Mesodermal cell (in vitro differentiated cells): ENCODE measurements at regions not wholly inside any gene's neighbourhood (a gene's known extent, or its start where the extent isn't known, plus 50 kb on each side); places are given as distances from the start of the nearest gene placed in this dataset.

Source experiments
- H3K27ac ChIP-seq: 2 replicates; pipeline ENCODE4 v1.7.0; 2013; ENCODE audit warnings: mild to moderate bottlenecking, low read depth, low read length, moderate library complexity; ENCODE audit not compliant: severe bottlenecking
- H3K36me3 ChIP-seq: 2 replicates; pipeline ENCODE4 v1.7.1; 2013; ENCODE audit warnings: mild to moderate bottlenecking, low read length, moderate library complexity; ENCODE audit not compliant: control insufficient read depth, insufficient read depth
- H3K4me1 ChIP-seq: one replicate; pipeline ENCODE4 v1.7.1; 2013; ENCODE audit warnings: mild to moderate bottlenecking, low read length; ENCODE audit not compliant: insufficient read depth, control insufficient read depth, poor library complexity, severe bottlenecking
- H3K4me3 ChIP-seq: 2 replicates; pipeline ENCODE4 v1.7.0; 2013; ENCODE audit warnings: low read length, control low read depth, mild to moderate bottlenecking; ENCODE audit not compliant: insufficient read depth, poor library complexity, severe bottlenecking; ENCODE audit errors: extremely low read depth
- H3K9me3 ChIP-seq: 2 replicates; pipeline ENCODE4 v1.7.1; 2013; ENCODE audit warnings: mild to moderate bottlenecking, low read length, moderate library complexity; ENCODE audit not compliant: control insufficient read depth
- WGBS, 2 experiments: methylation state at CpG; one replicate each; pipeline ENCODE4 v1.1.5; 2013; ENCODE audit warnings: missing lambda C conversion rate in 2 of 2; ENCODE audit not compliant: insufficient coverage in 2 of 2; 5-methylcytosine and 5-hydroxymethylcytosine counted together

GRCh38 chr5:111676926-111677415, 80.0 kb downstream of the NREP start:
- no peak overlapping the region for H3K27ac ChIP-seq
- no peaks in the 10 kb centered on the region for H3K4me1 ChIP-seq
- WGBS, 2 experiments, result 89 to 100% methylated on average over 2 of the region's 3 CpGs
- H3K4me3 ChIP-seq, result no peak overlapping the region
- no peaks in the 10 kb centered on the region for H3K36me3 ChIP-seq
- H3K9me3 ChIP-seq, result no peaks in the 10 kb centered on the region

DNA sequence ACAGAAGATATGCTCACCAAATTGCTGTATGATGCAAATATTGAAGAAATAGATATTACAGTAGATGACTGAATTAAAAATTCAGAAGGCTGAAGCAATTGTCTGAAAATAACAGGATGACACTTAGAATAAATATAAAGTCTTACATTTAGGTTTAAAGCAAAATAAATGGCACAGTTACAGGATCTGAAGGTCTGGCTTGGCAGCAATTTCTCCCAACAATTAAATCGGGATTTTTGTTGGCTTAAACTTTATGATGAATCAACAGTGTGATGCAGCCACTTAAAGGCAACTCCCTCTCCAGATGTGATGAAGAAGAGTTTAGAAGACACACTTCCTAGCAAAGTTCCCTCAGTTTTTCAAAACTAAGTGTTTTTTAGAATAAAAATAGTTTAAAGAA, 80.5 kb downstream of the NREP start:
- WGBS, 2 experiments, result no CpG with 5 or more reads among the region's 1 CpG
- H3K36me3 ChIP-seq, result no peaks in the 10 kb centered on the region
- H3K9me3 ChIP-seq, result no peaks in the 10 kb centered on the region
- H3K27ac ChIP-seq, result no peak overlapping the region
- no peak overlapping the region for H3K4me3 ChIP-seq
- H3K4me1 ChIP-seq, result no peaks in the 10 kb centered on the region

GRCh38 chr5:111675201-111675934, 81.6 kb downstream of the NREP start:
- H3K4me1 ChIP-seq, result no peaks in the 10 kb centered on the region
- no peaks in the 10 kb centered on the region for H3K36me3 ChIP-seq
- 60 to 86% methylated on average over 1 to 2 of the region's 2 CpGs for WGBS, 2 experiments
- no peaks in the 10 kb centered on the region for H3K9me3 ChIP-seq
- H3K27ac ChIP-seq, result no peak overlapping the region
- H3K4me3 ChIP-seq, result no peak overlapping the region

DNA sequence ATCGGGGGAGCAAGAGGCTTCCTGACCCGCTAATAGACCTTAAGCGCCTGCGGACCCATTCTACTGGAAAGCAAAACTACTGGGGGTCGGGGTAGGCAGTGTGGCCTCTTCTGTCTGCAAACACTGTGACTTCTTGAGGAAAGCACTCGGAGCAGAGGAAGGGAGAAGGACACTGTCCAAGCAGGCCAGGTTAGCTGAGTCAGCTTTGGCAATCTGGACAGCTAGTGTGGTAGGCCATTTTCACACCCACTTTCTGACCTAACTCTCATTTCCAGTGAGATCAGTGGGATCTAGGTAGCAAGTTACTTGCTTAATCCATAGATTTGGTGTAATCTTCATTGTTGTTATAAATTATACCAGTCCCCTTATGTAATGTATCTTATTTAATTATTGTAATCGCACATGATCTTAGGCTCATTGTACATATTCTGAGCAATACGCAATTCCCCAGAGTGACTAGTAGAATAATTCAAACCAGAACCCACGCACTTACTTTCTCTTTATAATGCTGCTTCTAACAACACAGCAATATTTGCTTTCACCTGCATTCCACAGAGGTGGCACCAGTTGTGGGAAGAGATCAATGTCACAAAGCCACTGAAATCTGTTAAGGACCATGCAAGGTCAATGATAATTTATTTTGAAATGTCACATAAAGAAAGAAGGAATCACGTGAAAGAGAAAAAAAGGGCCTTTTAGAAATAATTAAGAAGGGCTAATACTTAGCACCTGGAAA, 82.9 kb downstream of the NREP start:
- Histone ChIP-seq H3K4me1 (no peaks in the 10 kb centered on the region), H3K36me3 (no peaks in the 10 kb centered on the region), H3K27ac (no peak overlapping the region), H3K9me3 (no peaks in the 10 kb centered on the region), H3K4me3 (no peak overlapping the region)
- 98 to 100% methylated on average over 3 to 5 of the region's 10 CpGs for WGBS, 2 experiments

DNA sequence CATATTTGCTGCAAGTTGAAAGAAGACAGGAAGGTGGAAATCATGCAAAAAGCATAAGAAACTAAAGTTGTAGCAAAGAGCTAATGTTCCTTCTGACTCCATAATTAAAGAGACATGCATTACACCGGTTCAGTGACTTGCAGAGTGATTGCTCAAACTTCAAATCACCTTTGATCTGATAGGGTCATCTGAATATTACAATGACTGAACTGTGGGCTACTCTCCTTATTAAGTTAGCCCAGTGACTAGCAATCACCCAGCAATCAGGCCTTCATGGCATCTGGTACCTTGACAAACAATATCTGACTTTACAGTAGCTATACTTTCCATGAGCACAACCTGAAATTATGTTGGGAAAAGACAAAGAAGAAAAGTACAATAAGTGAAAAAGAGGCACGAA, 84.9 kb downstream of the NREP start:
- H3K4me3 ChIP-seq, result no peak overlapping the region
- no peaks in the 10 kb centered on the region for H3K9me3 ChIP-seq
- 94% methylated on average over 2 of the region's 2 CpGs; no CpG with 5 or more reads in 1 of the 2 experiments for WGBS, 2 experiments
- H3K36me3 ChIP-seq, result no peaks in the 10 kb centered on the region
- no peak overlapping the region for H3K27ac ChIP-seq
- H3K4me1 ChIP-seq, result peaks cover 2% of the 10 kb centered on the region

GRCh38 chr5:111670826-111671492, 86.0 kb downstream of the NREP start:
- Histone ChIP-seq H3K36me3 (no peaks in the 10 kb centered on the region), H3K4me3 (no peak overlapping the region), H3K4me1 (peaks cover 2% of the 10 kb centered on the region), H3K27ac (no peak overlapping the region), H3K9me3 (no peaks in the 10 kb centered on the region)
- WGBS, 2 experiments, result 43 to 50% methylated on average over 2 of the region's 3 CpGs

DNA sequence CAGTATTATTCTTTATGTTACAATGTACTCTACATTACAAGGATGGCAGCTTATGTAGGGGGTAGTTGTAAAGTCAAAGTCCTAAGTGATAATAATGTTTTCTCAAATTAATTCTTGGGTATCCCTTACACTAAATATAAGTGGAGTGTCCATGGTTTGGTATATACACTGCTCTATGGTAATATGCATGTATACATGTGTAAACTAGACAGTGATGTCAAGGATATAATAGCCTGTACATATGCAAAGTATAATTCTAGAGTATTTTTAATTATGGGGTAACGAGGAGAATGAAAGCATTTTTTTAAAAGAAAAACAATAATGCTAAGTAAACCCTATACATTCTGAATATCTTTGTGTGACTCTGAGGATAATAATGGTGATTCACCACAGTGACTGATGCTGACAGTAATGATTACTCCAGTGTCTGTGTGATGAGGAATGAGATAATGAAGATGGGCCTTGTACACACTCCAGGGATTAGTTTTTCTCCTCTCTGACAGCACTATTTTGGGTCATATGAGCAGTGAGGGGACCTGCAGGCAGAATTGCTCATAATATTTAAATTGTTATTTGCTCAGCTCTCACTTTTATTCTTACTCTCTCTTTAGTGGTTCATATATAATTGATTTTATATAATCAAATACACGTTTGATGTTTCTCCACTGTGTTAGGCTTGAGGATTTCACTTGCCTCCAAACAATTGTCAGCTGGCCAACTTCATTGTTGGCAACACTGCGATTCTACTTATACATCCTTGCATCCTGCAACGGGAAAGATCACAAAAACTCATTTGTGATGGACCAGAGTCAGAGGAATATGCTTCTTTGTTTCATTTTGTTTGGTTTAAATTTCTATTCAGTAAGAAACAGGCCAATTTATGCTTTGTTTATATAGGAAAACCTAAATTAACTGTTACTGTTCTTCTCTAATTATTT, 88.2 kb downstream of the NREP start:
- Histone ChIP-seq H3K4me3 (no peak overlapping the region), H3K4me1 (peaks cover 2% of the 10 kb centered on the region), H3K36me3 (no peaks in the 10 kb centered on the region), H3K27ac (no peak overlapping the region), H3K9me3 (no peaks in the 10 kb centered on the region)
- 90 to 100% methylated on average over 1 to 2 of the region's 4 CpGs for WGBS, 2 experiments

DNA sequence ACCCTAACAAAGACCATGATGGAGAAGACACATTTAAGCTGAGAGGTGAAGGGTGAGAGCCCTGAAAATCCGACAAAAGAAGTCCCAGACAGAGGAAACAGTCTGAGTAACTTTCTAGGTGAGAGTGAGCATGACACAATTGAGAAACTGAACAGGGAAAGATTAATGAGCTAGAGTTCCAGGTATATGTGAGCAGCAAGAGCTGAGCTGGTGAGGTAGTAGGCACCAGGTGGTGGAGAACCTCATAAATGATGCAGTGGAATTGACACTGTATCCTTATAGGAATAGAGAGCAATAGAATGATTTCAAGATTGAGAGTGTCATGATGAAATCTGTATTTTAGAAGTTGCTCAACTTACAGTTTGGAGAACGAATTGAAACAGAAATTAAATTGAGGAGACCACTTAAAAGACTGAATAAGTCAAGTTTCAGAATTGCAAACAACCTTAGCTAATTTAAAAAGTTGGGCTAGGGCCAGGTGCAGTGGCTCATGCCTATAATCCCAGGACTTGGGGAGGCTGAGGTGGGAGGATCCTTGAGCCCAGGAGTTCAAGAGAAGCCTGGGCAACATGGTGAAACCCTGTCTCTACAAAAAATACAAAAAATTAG, 89.8 kb downstream of the NREP start:
- Histone ChIP-seq H3K36me3 (no peaks in the 10 kb centered on the region), H3K4me3 (no peak overlapping the region), H3K4me1 (peaks cover 2% of the 10 kb centered on the region), H3K27ac (no peak overlapping the region), H3K9me3 (no peaks in the 10 kb centered on the region)
- 90 to 95% methylated on average over 2 of the region's 2 CpGs for WGBS, 2 experiments

- Histone ChIP-seq H3K9me3 (peaks cover 3% of the 10 kb centered on the region), H3K4me1 (no peaks in the 10 kb centered on the region), H3K36me3 (no peaks in the 10 kb centered on the region), H3K4me3 (no peak overlapping the region), H3K27ac (no peak overlapping the region)
- 75 to 80% methylated on average over 1 of the region's 2 CpGs for WGBS, 2 experiments
These were observed 100.4 kb downstream of the NREP start for GRCh38 chr5:111656580-111656979.
